Neural cell (in vitro differentiated cells): ENCODE measurements at regions not wholly inside any gene's neighbourhood (a gene's known extent, or its start where the extent isn't known, plus 50 kb on each side); places are given as distances from the start of the nearest gene placed in this dataset.
"Not testable (repeated sequence)": the region's sequence is repeated elsewhere in the genome, so short reads cannot be mapped to it uniquely, and the experiment has no call there.

Experiments used
- H2AFZ ChIP-seq: fragments of 200-600, 300-800 bp; sonication (generic), shearing (Covaris generic); 2 replicates; pipeline ENCODE4 v1.6.0; 2014; ENCODE audit warnings: low read depth, mild to moderate bottlenecking, antibody characterized with exemption, low read length, moderate library complexity
- H3F3A ChIP-seq: fragments of 200-600 bp; shearing (Covaris generic); 2 replicates; pipeline ENCODE4 v1.6.1; 2016; ENCODE audit warnings: mild to moderate bottlenecking, moderate library complexity, mixed read lengths, antibody characterized with exemption, low read length; ENCODE audit not compliant: insufficient read depth, poor library complexity, severe bottlenecking
- H3K27ac ChIP-seq: fragments of 200-600, 300-800 bp; sonication (generic), shearing (Covaris generic); 2 replicates; pipeline ENCODE4 v1.5.1; 2014; ENCODE audit warnings: mild to moderate bottlenecking, low read length, moderate library complexity
- H3K27me3 ChIP-seq: fragments of 300-800, 200-600 bp; sonication (generic), shearing (Covaris generic); 2 replicates; pipeline ENCODE4 v1.6.0; 2014; ENCODE audit warnings: mild to moderate bottlenecking, low read depth, low read length, moderate library complexity; ENCODE audit not compliant: insufficient read depth
- H3K36me3 ChIP-seq: fragments of 300-800, 200-600 bp; sonication (generic), shearing (Covaris generic); 2 replicates; pipeline ENCODE4 v1.5.1; 2014; ENCODE audit warnings: mild to moderate bottlenecking, antibody characterized with exemption, low read length, moderate library complexity; ENCODE audit not compliant: insufficient read depth
- H3K4me2 ChIP-seq: fragments of 300-800, 200-600 bp; sonication (generic), shearing (Covaris generic); 2 replicates; pipeline ENCODE4 v1.6.0; 2014; ENCODE audit warnings: mild to moderate bottlenecking, low read length
- H3K4me3 ChIP-seq: fragments of 300-800, 200-600 bp; sonication (generic), shearing (Covaris generic); 2 replicates; pipeline ENCODE4 v1.5.1; 2014; ENCODE audit warnings: mild to moderate bottlenecking, low read length, moderate library complexity
- H3K79me2 ChIP-seq: fragments of 200-600 bp; shearing (Covaris generic); replicated peaks from 2 replicates; pipeline ENCODE4 v1.6.0; 2014; ENCODE audit warnings: mild to moderate bottlenecking, low read length, moderate library complexity; ENCODE audit not compliant: insufficient read depth
- H3K9ac ChIP-seq: fragments of 300-800, 200-600 bp; sonication (generic), shearing (Covaris generic); 2 replicates; pipeline ENCODE4 v1.6.1; 2016; ENCODE audit warnings: mild to moderate bottlenecking, low read length, mixed read lengths
- H3K9me2 ChIP-seq: fragments of 200-600 bp; shearing (Covaris generic); 2 replicates; pipeline ENCODE4 v1.6.1; 2016; ENCODE audit warnings: mild to moderate bottlenecking, low read length, mixed read lengths; ENCODE audit not compliant: insufficient read depth
- H3K9me3 ChIP-seq: fragments of 200-600, 300-800 bp; sonication (generic), shearing (Covaris generic); 2 replicates; pipeline ENCODE4 v1.6.1; 2016; ENCODE audit warnings: mild to moderate bottlenecking, mixed run types, low read length, moderate library complexity, mixed read lengths
- H4K20me1 ChIP-seq: fragments of 200-600 bp; shearing (Covaris generic); 2 replicates; pipeline ENCODE4 v1.6.1; 2016; ENCODE audit warnings: mild to moderate bottlenecking, mixed run types; ENCODE audit not compliant: insufficient read depth

GRCh38 chrY:5877617-5878016, 368.4 kb upstream of the TSPY2 start:
- H3K27ac ChIP-seq, H2AFZ ChIP-seq, H4K20me1 ChIP-seq, H3K9ac ChIP-seq, H3K79me2 ChIP-seq, H3K27me3 ChIP-seq, H3K36me3 ChIP-seq, H3K9me3 ChIP-seq, H3F3A ChIP-seq, H3K4me2 ChIP-seq, H3K4me3 ChIP-seq, H3K9me2 ChIP-seq: not testable (repeated sequence)

DNA sequence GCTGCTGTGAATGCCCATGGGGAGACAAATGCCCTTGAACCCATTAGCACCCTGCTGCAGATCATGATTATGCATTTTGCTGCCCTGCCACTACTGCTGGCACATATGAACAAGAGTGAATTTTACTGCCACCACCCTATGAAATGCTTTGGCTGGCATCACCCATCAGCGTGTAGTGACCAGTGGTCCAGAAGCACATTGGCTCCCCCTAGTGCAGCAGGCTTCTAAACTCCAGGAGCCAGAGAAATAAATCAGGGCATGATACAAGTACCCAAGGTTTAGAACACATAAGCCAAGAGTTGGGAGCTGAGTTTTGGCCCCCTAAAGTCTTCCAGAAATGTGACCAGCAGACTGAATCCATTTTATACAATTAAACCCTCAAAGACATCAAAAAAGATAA, 355.4 kb upstream of the TSPY2 start:
- H4K20me1 ChIP-seq, H3K9ac ChIP-seq, H3K4me3 ChIP-seq, H3K27ac ChIP-seq, H3K79me2 ChIP-seq, H2AFZ ChIP-seq, H3F3A ChIP-seq, H3K27me3 ChIP-seq, H3K9me3 ChIP-seq, H3K4me2 ChIP-seq, H3K9me2 ChIP-seq, H3K36me3 ChIP-seq: not testable (repeated sequence)

DNA sequence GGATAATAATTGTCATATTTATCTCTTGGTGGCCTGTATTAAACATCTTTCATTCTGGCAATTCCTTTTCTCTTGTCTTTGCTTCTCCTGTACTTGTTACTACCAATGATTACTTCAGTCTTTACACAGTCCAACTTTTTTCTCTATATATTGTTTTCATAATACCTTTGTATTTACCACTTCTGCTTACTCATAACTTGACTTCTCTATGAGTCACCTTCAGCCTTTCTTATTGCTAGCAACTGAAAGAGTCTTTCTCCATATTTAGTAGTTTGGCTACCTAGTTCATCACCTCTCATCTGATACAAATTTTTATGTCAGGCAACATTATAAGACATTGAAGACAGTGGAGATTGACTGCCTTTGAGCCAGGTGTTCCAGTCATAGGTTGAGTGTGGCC, 349.3 kb upstream of the TSPY2 start:
- H3K4me3 ChIP-seq, H3K27me3 ChIP-seq, H3K79me2 ChIP-seq, H3K9ac ChIP-seq, H4K20me1 ChIP-seq, H3F3A ChIP-seq, H3K27ac ChIP-seq, H3K4me2 ChIP-seq, H3K36me3 ChIP-seq, H3K9me2 ChIP-seq, H3K9me3 ChIP-seq, H2AFZ ChIP-seq: not testable (repeated sequence)

DNA sequence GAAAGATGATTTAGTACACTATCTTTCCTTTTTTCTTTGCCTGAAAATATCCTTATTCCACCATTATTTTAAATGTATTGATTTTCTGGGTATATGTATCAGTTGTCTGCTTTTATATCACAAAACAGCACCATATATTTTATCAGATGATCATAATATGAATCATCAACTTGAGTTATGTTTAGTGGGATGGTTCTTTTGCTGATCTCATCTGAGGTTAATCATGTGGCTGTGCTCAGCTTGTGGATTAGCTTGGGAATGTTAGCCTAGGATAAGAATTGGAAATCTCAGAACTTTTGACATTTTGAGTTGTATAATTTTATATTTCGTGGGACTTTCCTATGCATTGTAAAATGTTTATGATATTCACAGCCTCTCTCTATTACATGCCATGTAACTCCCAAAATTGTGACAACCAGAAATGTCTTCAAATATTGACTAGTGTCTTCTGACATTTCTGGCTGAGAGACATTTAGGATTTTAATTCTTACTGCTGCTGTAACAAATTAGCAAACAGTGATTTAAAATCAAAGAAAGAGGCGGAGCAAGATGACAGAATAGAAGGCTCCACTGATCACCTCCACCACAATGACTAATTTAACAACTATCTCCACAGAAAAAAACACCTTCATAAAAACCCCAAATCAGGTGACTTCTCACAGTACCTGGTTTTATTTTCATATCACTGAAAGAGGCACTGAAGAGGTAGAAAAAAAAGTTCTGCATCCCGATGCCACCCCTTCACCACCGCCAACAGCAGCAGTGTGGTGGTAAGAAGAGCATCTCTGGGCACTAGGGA, 337.1 kb upstream of the TSPY2 start:
- H2AFZ ChIP-seq, H3K9me2 ChIP-seq, H3K27ac ChIP-seq, H3K4me3 ChIP-seq, H3K9ac ChIP-seq, H3F3A ChIP-seq, H3K36me3 ChIP-seq, H4K20me1 ChIP-seq, H3K79me2 ChIP-seq, H3K27me3 ChIP-seq, H3K9me3 ChIP-seq, H3K4me2 ChIP-seq: not testable (repeated sequence)

GRCh38 chrY:5938442-5938841, 307.6 kb upstream of the TSPY2 start:
- not testable (repeated sequence) for H3K4me2 ChIP-seq, H3K79me2 ChIP-seq, H3K4me3 ChIP-seq

GRCh38 chrY:5946380-5947119, 299.5 kb upstream of the TSPY2 start:
- H2AFZ ChIP-seq, H3K79me2 ChIP-seq, H3K36me3 ChIP-seq, H3K4me2 ChIP-seq, H3K27me3 ChIP-seq, H3K9me3 ChIP-seq, H4K20me1 ChIP-seq, H3K9me2 ChIP-seq, H3K27ac ChIP-seq, H3K9ac ChIP-seq, H3F3A ChIP-seq, H3K4me3 ChIP-seq: not testable (repeated sequence)

More at GRCh38 chrY:5938442-5938841, 307.6 kb upstream of the TSPY2 start:
- not testable (repeated sequence) for H4K20me1 ChIP-seq, H3K27me3 ChIP-seq, H3F3A ChIP-seq, H2AFZ ChIP-seq, H3K9me2 ChIP-seq, H3K27ac ChIP-seq, H3K9me3 ChIP-seq, H3K36me3 ChIP-seq, H3K9ac ChIP-seq
